ENCODE measurements at regions not wholly inside any gene's neighbourhood (a gene's known extent, or its start where the extent isn't known, plus 50 kb on each side); places are given as distances from the start of the nearest gene placed in this dataset.

- Histone ChIP-seq H2AK5ac (ENCODE audit: low read depth, low read length) (no peak overlapping the region), H3K79me2 (ENCODE audit: control insufficient read depth in 1 of 2, insufficient read depth in 2 of 2, low read length in 2 of 2) (no peaks in the 10 kb centered on the region), H3K18ac (ENCODE audit: extremely low read depth, low read length) (no peak overlapping the region), H3K9me3 (ENCODE audit: insufficient read depth in 2 of 2, low read depth in 1 of 2, low read length in 1 of 2) (no peaks in the 10 kb centered on the region), H3K4ac (replicated peaks; ENCODE audit: insufficient read length, low read depth, low read length) (no peak overlapping the region), H3K9ac (replicated peaks in 1 of 4; ENCODE audit: extremely low read depth in 1 of 4, low read depth in 3 of 4, low read length in 3 of 4) (no peak overlapping the region), H3K27me3 (replicated peaks in 1 of 4; ENCODE audit: control insufficient read depth in 3 of 4, extremely low read depth in 1 of 4, insufficient read depth in 3 of 4, low read length in 3 of 4) (no peaks in the 10 kb centered on the region), H2BK12ac (ENCODE audit: low read depth, low read length) (no peak overlapping the region), H2BK120ac (replicated peaks; ENCODE audit: low read depth, low read length) (no peak overlapping the region), H2BK20ac (ENCODE audit: low read length) (no peak overlapping the region), H3K4me3 (ENCODE audit: extremely low read depth in 1 of 4, insufficient read depth in 2 of 4, low read depth in 3 of 4, low read length in 4 of 4) (no peak overlapping the region), H2BK15ac (ENCODE audit: low read length) (no peak overlapping the region), H4K5ac (ENCODE audit: insufficient read length, low read depth, low read length) (no peak overlapping the region), H3K23me2 (ENCODE audit: low read depth, low read length) (no peaks in the 10 kb centered on the region), H3K79me1 (ENCODE audit: low read depth, low read length) (no peaks in the 10 kb centered on the region), H3K14ac (ENCODE audit: insufficient read length) (no peak overlapping the region), H4K8ac (ENCODE audit: extremely low read depth, insufficient read depth, low read length) (no peak overlapping the region), H3K56ac (replicated peaks; ENCODE audit: insufficient read length, low read depth, low read length) (no peak overlapping the region), H3K36me3 (ENCODE audit: control insufficient read depth in 2 of 4, insufficient read depth in 4 of 4, low read length in 3 of 4) (no peaks in the 10 kb centered on the region), H3K4me1 (replicated peaks in 1 of 4; ENCODE audit: control insufficient read depth in 3 of 4, insufficient read depth in 4 of 4, low read length in 3 of 4) (peaks cover 0 to 7% (median 0%) of the 10 kb centered on the region in 4 experiments; a peak in 2 of 7 replicates), H4K20me1 (replicated peaks in 1 of 2; ENCODE audit: control insufficient read depth in 1 of 2, insufficient read depth in 2 of 2, low read length in 2 of 2) (no peaks in the 10 kb centered on the region), H4K91ac (replicated peaks; ENCODE audit: insufficient read length, low read length) (no peak overlapping the region), H2BK5ac (ENCODE audit: low read depth, low read length) (no peak overlapping the region), H3K4me2 (ENCODE audit: insufficient read depth in 1 of 2, low read depth in 2 of 2, low read length in 2 of 2) (no peak overlapping the region), H3K27ac (ENCODE audit: low read depth, low read length) (no peak overlapping the region), H3K23ac (ENCODE audit: insufficient read length) (no peak overlapping the region), H2AFZ (ENCODE audit: low read length) (0 out of 2 replicates have a peak overlapping the region, but pooled peaks have one; percentile 16)
- DNase-seq (ENCODE audit: low read depth in 1 of 2, low spot score in 2 of 2) (no peak), FAIRE-seq (no peak)
- ChIA-PET CTCF (ENCODE audit: partially characterized antibody) (interaction anchor here (0.6 kb wide), 1 partner anchor 27 kb away, joined by 4 read pairs; no protein-coding TSS in a partner anchor), POLR2A (ENCODE audit: partially characterized antibody) (no interaction called here)
- no peak for TF ChIP-seq BRCA1 (IDR thresholded peaks at IDR 0.05; ENCODE audit: low read depth, low read length)
- no peak for TF ChIP-seq SUZ12 (IDR thresholded peaks at IDR 0.05; ENCODE audit: low read length)
- TF ChIP-seq CBX5 (IDR thresholded peaks at IDR 0.05; ENCODE audit: low read depth, low read length): no peak
- no peak for TF ChIP-seq KDM5A (IDR thresholded peaks at IDR 0.05; ENCODE audit: low read length)
- no peak for TF ChIP-seq CREB1 (IDR thresholded peaks at IDR 0.05)
- TF ChIP-seq SIN3A (conservative IDR thresholded peaks at IDR 0.05 in 1 of 2, IDR thresholded peaks at IDR 0.05 in 1 of 2; ENCODE audit: low read depth in 1 of 2, low read length in 2 of 2): no peak
- TF ChIP-seq MAFK (IDR thresholded peaks at IDR 0.05; ENCODE audit: low read depth, low read length): no peak
- no peak for TF ChIP-seq ZNF274 (IDR thresholded peaks at IDR 0.05; ENCODE audit: borderline replicate concordance, extremely low read depth, low read length)
- no peak for TF ChIP-seq JUN (IDR thresholded peaks at IDR 0.05; ENCODE audit: low read depth, low read length)
- TF ChIP-seq POU5F1 (IDR thresholded peaks at IDR 0.05; ENCODE audit: low read depth, low read length): no peak
- 81% methylated on average over 6 of the region's 6 CpGs; no CpG with 5 or more reads in 1 of the 2 experiments for WGBS, 2 experiments (ENCODE audit: extremely low coverage in 1 of 2, insufficient coverage in 1 of 2, insufficient read length in 1 of 2, insufficient replicate concordance in 2 of 2, low coverage in 1 of 2, low lambda C conversion rate in 2 of 2, missing lambda C conversion rate in 1 of 2)
These were observed 159.0 kb downstream of the TRMT11 start for GRCh38 chr6:126145351-126145750.

All from H1 (cell line).